ENCODE measurements at regions not wholly inside any gene's neighbourhood (a gene's known extent, or its start where the extent isn't known, plus 50 kb on each side); places are given as distances from the start of the nearest gene placed in this dataset.
"Not testable (repeated sequence)": the region's sequence is repeated elsewhere in the genome, so short reads cannot be mapped to it uniquely, and the experiment has no call there.

- DNase-seq (ENCODE audit: low read depth, low spot score), result no peak
These were observed 94.6 kb downstream of the APOB start for GRCh38 chr2:20949256-20949655.

- DNase-seq (ENCODE audit: low read depth, low spot score), result no peak
These were observed 97.4 kb downstream of the APOB start for GRCh38 chr2:20946468-20946867.

- DNase-seq (ENCODE audit: low read depth, low spot score), result not testable (repeated sequence)
These were observed 100.2 kb downstream of the APOB start for GRCh38 chr2:20943721-20944120.

- no peak for DNase-seq (ENCODE audit: low read depth, low spot score)
These were observed 101.2 kb downstream of the APOB start for GRCh38 chr2:20942646-20943125.

- no peak for DNase-seq (ENCODE audit: low read depth, low spot score)
These were observed 103.0 kb downstream of the APOB start for GRCh38 chr2:20940856-20941255.

GRCh38 chr2:20939931-20940795 is 103.7 kb downstream of the APOB start:
- DNase-seq (ENCODE audit: low read depth, low spot score), result no peak

- no peak for DNase-seq (ENCODE audit: low read depth, low spot score)
These were observed 106.5 kb downstream of the APOB start for GRCh38 chr2:20937353-20937752.

GRCh38 chr2:20935168-20935775 is 108.6 kb downstream of the APOB start:
- DNase-seq (ENCODE audit: low read depth, low spot score), result no peak

- no peak for DNase-seq (ENCODE audit: low read depth, low spot score)
These were observed 109.6 kb downstream of the APOB start for GRCh38 chr2:20934236-20934635.

- no peak for DNase-seq (ENCODE audit: low read depth, low spot score)
These were observed 110.2 kb downstream of the APOB start for GRCh38 chr2:20933714-20934113.

GRCh38 chr2:20931346-20931745 is 108.4 kb upstream of the LDAH start:
- no peak for DNase-seq (ENCODE audit: low read depth, low spot score)

- no peak for DNase-seq (ENCODE audit: low read depth, low spot score)
These were observed 108.0 kb upstream of the LDAH start for GRCh38 chr2:20930928-20931327.

GRCh38 chr2:20929721-20930120 is 106.8 kb upstream of the LDAH start:
- no peak for DNase-seq (ENCODE audit: low read depth, low spot score)

GRCh38 chr2:20928617-20929016 is 105.7 kb upstream of the LDAH start:
- no peak for DNase-seq (ENCODE audit: low read depth, low spot score)

- DNase-seq (ENCODE audit: low read depth, low spot score), result no peak
These were observed 102.5 kb upstream of the LDAH start for GRCh38 chr2:20925265-20925889.

- DNase-seq (ENCODE audit: low read depth, low spot score), result no peak
These were observed 96.4 kb upstream of the LDAH start for GRCh38 chr2:20919297-20919800.

GRCh38 chr2:20917719-20918572 is 95.0 kb upstream of the LDAH start:
- DNase-seq (ENCODE audit: low read depth, low spot score), result no peak

- no peak for DNase-seq (ENCODE audit: low read depth, low spot score)
These were observed 94.4 kb upstream of the LDAH start for GRCh38 chr2:20917287-20917660.

- DNase-seq (ENCODE audit: low read depth, low spot score), result peak; percentile 18
These were observed 93.8 kb upstream of the LDAH start for GRCh38 chr2:20916604-20917286.

- DNase-seq (ENCODE audit: low read depth, low spot score), result no peak
These were observed 92.4 kb upstream of the LDAH start for GRCh38 chr2:20915271-20915670.

- no peak for DNase-seq (ENCODE audit: low read depth, low spot score)
These were observed 91.9 kb upstream of the LDAH start for GRCh38 chr2:20914771-20915170.
